C4-2B (cell line): ENCODE measurements at regions not wholly inside any gene's neighbourhood (a gene's known extent, or its start where the extent isn't known, plus 50 kb on each side); places are given as distances from the start of the nearest gene placed in this dataset.
"Not testable (repeated sequence)": the region's sequence is repeated elsewhere in the genome, so short reads cannot be mapped to it uniquely, and the experiment has no call there.

Experiments used
- H3K27ac ChIP-seq: fragments of 450-650 bp; 2 replicates; pipeline ENCODE4 v1.5.1; 2017
- CTCF ChIP-seq: fragments of 450-650 bp; conservative IDR thresholded peaks from 2 replicates; pipeline ENCODE4 v1.5.1; 2017; ENCODE audit warnings: mild to moderate bottlenecking
- ZFX ChIP-seq: fragments of 450-650 bp; IDR thresholded peaks from 2 replicates; pipeline ENCODE4 v1.6.1; 2017

- H3K27ac ChIP-seq: no peak overlapping the region
- TF ChIP-seq ZFX (no peak), CTCF (no peak)
Measured at GRCh38 chr3:181212271-181212670, 222.7 kb upstream of the DNAJC19 start.

DNA sequence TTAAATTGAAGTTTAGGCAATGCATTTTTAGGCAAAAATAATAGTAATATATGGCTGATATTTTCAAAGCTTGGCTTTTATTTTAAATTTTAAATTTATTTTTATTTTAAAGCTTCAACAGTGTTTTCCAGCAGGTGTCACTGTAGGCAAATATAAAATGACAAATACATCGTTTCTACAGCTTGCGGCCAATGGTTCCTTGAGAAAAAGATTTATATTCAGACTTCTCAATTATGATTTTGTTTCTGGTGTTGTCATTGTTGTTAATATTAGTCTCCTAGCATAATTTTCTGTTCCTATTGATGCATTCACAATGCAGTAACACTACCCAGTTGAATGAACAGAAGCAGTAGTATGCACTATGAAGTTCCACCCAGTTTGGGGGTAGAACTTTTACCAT is 220.7 kb upstream of the DNAJC19 start:
- no peak overlapping the region for H3K27ac ChIP-seq
- TF ChIP-seq ZFX: no peak
- peak; percentile 71 for TF ChIP-seq CTCF

GRCh38 chr3:181189556-181189955 is 200.0 kb upstream of the DNAJC19 start:
- no peak for TF ChIP-seq CTCF
- H3K27ac ChIP-seq: no peak overlapping the region

GRCh38 chr3:181183764-181184163 is 194.2 kb upstream of the DNAJC19 start:
- TF ChIP-seq ZFX (no peak), CTCF (no peak)
- no peak overlapping the region for H3K27ac ChIP-seq

DNA sequence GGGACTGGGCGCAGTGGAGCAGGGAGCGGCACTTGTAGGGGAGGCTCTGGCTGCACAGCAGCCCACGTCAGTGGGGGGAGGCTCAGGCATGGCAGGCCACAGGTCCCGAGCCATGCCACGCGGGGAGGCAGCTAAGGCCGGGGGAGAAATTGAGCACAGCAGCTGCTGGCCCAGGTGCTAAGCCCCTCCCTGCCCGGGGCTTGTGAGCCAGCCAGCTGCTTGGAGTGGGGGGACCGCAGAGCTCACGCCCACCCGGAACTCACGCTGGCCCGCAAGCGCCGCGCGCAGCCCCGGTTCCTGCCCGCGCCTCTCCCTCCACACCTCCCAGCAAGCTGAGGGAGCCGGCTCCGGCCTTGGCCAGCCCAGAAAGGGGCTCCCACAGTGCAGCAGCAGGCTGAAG is 193.5 kb upstream of the DNAJC19 start:
- H3K27ac ChIP-seq: not testable (repeated sequence)

- no peak for TF ChIP-seq ZFX
- TF ChIP-seq CTCF: no peak
- H3K27ac ChIP-seq: no peak overlapping the region
Measured at GRCh38 chr3:181178991-181179390, 189.5 kb upstream of the DNAJC19 start.

DNA sequence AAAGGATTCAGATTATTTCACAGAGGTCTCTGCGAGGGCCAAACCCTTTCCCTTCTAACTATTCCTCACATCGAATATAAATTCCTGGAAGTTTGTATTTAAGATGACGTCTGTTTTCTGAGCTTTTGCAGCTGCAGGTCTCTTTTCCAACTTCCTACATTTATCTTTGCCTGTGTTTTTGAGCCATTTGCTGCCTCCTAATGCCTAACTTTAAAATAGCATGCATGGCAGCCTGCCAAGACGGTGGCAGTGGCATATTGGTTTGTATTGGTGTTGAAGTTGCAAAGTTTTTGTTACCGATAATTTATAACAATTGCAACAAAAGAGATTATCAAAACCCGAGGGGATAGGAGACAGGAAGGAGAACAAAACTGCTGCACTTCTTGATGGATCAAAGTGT is 187.1 kb upstream of the DNAJC19 start:
- TF ChIP-seq CTCF (peak; percentile 89), ZFX (no peak)
- H3K27ac ChIP-seq: no peak overlapping the region

DNA sequence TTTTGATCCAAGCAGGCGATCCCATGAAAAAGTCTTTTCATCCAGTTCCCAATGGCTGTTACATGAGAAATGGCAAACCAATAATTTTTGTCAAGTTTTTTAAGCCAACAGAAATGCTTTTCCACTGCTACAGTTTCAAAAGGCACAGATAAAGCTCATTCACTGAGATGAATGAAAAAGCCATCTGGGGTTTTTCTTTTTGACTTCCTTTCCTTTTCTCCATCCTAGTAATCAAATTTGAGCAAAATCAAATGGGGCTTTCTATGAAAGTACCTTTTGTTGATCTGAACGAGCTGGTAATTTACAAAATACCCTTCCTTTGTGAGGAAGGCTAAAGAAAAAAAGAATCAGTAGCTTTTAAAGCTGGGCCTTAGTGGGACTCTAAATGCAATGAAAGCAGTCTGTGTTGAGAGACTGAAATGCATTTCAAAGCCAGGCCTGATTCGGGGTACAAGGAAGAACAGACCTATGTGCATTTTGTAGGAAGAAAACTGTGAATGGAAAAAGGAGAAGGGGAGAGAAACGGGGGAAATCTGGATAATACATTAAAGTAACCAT is 185.2 kb upstream of the DNAJC19 start:
- TF ChIP-seq ZFX (no peak), CTCF (no peak)

More for the DNA sequence above, 185.2 kb upstream of the DNAJC19 start:
- no peak overlapping the region for H3K27ac ChIP-seq
